ENCODE measurements at regions not wholly inside any gene's neighbourhood (a gene's known extent, or its start where the extent isn't known, plus 50 kb on each side); places are given as distances from the start of the nearest gene placed in this dataset.

DNA sequence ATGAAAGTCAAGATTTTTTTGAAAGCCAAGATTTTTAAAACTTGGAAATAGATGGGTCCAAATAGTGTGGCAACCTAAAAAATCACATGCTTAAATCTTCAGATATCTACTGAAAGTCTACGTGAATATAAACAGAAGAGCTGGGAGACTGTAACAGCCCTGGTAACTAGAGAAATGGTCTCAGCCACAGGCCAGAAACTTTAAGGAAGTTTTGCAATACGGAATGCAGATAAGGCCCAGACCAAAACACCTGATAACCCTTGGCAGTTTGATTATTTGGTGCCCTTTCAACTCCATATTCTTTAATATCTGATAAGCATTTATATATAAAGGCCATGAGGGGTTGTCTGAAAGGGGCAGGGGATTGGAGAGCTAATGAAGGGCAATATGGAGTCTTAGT, 537.3 kb upstream of the TGFBR2 start:
- H3K27ac Mint-ChIP-seq: no peak overlapping the region
- H3K4me3 Mint-ChIP-seq: no peak overlapping the region
- H3K27me3 Mint-ChIP-seq (ENCODE audit: insufficient read depth): peaks cover 5% of the 10 kb centered on the region
- intact Hi-C loops (cut with micrococcal nuclease): no loop called here
- no peaks in the 10 kb centered on the region for H3K4me1 Mint-ChIP-seq (ENCODE audit: low read depth)
- H3K9me3 Mint-ChIP-seq: no peaks in the 10 kb centered on the region
- no peak for DNase-seq (ENCODE audit: low spot score)
- H3K36me3 Mint-ChIP-seq (ENCODE audit: low read depth): no peaks in the 10 kb centered on the region

DNA sequence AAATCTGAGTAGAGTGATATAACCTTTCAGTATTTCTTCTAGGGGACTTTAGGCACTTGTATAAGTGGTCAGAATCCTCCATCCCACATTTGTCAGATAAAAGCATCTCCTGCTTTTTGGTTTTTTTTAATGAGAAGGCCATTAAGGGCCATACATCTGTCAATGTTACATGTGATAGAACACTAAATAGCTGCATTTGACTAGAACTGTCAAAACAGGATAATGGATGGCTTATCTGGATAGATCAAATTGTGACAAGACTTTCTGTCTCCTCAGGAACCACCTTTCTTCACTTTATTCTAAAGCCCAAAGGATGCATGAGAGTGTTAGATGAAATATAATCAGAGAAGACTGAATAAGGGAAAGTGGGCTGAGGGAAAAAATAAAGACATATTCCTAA, 533.4 kb upstream of the TGFBR2 start:
- Mint-ChIP-seq H3K27me3 (ENCODE audit: insufficient read depth) (peaks cover 3% of the 10 kb centered on the region), H3K9me3 (peaks cover 4% of the 10 kb centered on the region), H3K36me3 (ENCODE audit: low read depth) (no peaks in the 10 kb centered on the region), H3K4me1 (ENCODE audit: low read depth) (no peaks in the 10 kb centered on the region), H3K27ac (no peak overlapping the region), H3K4me3 (no peak overlapping the region)
- intact Hi-C loops (cut with micrococcal nuclease): no loop called here
- DNase-seq (ENCODE audit: low spot score): no peak

DNA sequence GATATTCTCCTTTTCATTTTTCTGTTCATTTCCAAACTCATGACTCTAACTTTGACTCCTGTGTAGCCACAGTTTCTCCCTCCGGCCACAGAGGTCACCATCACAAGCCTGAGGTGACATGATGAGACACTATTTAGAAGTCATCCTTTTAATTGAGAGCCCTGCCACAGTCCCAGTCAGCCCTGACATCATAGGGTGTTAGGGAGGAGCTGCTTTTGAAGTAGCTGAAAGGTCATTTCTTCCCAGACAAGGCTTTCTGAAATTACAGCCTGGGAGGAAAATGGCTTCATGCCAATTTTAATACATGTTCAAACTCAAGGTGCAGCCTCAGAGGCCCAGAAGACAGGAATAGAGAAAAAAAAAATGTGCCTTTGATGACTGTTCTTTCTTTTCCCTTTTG, 532.8 kb upstream of the TGFBR2 start:
- Mint-ChIP-seq H3K36me3 (ENCODE audit: low read depth) (no peaks in the 10 kb centered on the region), H3K27ac (no peak overlapping the region), H3K9me3 (peaks cover 4% of the 10 kb centered on the region), H3K27me3 (ENCODE audit: insufficient read depth) (peaks cover 3% of the 10 kb centered on the region), H3K4me1 (ENCODE audit: low read depth) (no peaks in the 10 kb centered on the region), H3K4me3 (no peak overlapping the region)
- intact Hi-C loops (cut with micrococcal nuclease): no loop called here
- no peak for DNase-seq (ENCODE audit: low spot score)

DNA sequence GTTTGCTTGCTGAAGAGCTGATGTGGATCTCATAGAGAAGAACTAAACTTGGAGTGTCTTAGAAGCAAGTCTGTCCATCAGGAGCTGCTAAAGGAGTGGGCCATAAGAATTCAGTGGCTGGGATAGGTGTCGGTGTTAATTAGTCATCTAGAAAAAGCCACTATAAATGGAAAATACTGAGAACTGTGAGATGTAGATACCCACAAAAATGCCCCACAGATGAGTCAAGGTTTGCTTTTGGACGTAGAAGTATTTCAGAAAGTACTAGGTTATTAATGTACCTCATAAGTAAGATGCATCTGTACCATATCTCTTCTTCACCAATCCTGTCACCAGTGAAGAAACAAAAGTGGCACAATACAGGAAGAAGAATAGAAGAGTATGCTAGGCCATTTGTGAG, 530.9 kb upstream of the TGFBR2 start:
- Mint-ChIP-seq H3K36me3 (ENCODE audit: low read depth) (no peaks in the 10 kb centered on the region), H3K4me3 (no peak overlapping the region), H3K9me3 (peaks cover 4% of the 10 kb centered on the region), H3K27ac (no peak overlapping the region), H3K4me1 (ENCODE audit: low read depth) (no peaks in the 10 kb centered on the region), H3K27me3 (ENCODE audit: insufficient read depth) (peaks cover 3% of the 10 kb centered on the region)
- no peak for DNase-seq (ENCODE audit: low spot score)
- intact Hi-C loops (cut with micrococcal nuclease): no loop called here

DNA sequence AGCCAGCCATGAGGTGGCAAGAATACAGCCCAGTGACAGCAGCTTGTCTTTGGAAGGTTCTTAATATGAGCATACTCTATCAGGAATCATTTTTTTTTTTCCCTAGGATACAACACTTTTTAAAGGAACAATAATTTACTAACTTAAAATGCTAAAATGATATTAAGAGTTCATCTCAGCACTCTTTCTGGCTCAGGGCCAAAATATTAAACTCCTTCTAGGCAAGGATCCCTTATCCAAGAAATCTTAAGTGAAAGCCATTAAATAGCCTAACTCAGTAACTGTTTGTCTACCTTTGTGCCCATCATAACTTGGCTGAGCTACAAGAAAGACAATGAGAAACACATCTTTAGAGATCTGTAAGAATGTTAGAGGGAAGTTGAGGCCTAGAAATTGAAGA, 529.5 kb upstream of the TGFBR2 start:
- H3K36me3 Mint-ChIP-seq (ENCODE audit: low read depth): no peaks in the 10 kb centered on the region
- no peak overlapping the region for H3K27ac Mint-ChIP-seq
- peaks cover 3% of the 10 kb centered on the region for H3K27me3 Mint-ChIP-seq (ENCODE audit: insufficient read depth)
- intact Hi-C loops (cut with micrococcal nuclease): no loop called here
- H3K9me3 Mint-ChIP-seq: peaks cover 4% of the 10 kb centered on the region
- H3K4me1 Mint-ChIP-seq (ENCODE audit: low read depth): no peaks in the 10 kb centered on the region
- DNase-seq (ENCODE audit: low spot score): no peak
- no peak overlapping the region for H3K4me3 Mint-ChIP-seq

DNA sequence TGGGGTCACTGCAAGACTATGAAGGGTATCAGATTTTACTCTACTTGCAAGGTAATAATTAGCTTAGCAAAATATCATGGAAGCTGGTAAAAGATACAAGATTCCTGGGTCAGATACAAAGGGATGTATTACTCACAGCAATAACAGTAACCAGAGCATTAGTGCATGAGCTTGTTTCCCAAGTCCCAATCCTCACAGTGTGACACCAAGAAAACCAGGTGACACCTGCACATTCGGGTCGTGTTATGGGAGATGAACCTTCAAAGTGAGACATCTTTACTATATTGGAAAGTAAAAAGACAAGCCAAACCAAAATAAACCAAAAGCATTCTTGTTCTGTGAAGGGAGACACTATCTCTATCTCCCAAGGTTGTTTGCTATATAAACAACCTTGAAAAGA, 528.7 kb upstream of the TGFBR2 start:
- H3K27ac Mint-ChIP-seq: no peak overlapping the region
- H3K36me3 Mint-ChIP-seq (ENCODE audit: low read depth): no peaks in the 10 kb centered on the region
- H3K27me3 Mint-ChIP-seq (ENCODE audit: insufficient read depth): peaks cover 4% of the 10 kb centered on the region
- H3K4me1 Mint-ChIP-seq (ENCODE audit: low read depth): no peaks in the 10 kb centered on the region
- H3K4me3 Mint-ChIP-seq: no peak overlapping the region
- intact Hi-C loops (cut with micrococcal nuclease): no loop called here
- peaks cover 4% of the 10 kb centered on the region for H3K9me3 Mint-ChIP-seq
- no peak for DNase-seq (ENCODE audit: low spot score)

DNA sequence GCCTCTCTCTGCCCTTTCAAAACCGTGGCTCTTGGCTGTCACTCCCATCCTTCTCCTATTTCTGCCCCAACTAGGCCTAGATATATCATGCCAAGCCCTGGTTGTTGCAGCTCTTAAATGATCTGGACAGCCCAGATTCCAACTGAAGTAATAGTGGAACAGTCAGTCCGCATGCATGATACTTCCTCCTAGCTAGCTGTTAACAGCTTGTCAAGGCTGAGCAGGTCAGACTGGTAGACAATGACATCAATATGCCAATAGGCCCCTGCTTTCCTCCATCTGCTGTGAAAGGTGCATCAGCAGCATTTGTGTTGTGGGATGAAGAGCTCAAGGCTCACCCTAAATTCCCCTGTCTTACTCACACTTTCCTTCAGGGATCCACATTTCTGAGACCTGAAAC, 527.7 kb upstream of the TGFBR2 start:
- Mint-ChIP-seq H3K4me3 (no peak overlapping the region), H3K27ac (no peak overlapping the region), H3K27me3 (ENCODE audit: insufficient read depth) (peaks cover 2% of the 10 kb centered on the region), H3K36me3 (ENCODE audit: low read depth) (no peaks in the 10 kb centered on the region), H3K4me1 (ENCODE audit: low read depth) (no peaks in the 10 kb centered on the region), H3K9me3 (peaks cover 4% of the 10 kb centered on the region)
- intact Hi-C loops (cut with micrococcal nuclease): no loop called here
- no peak for DNase-seq (ENCODE audit: low spot score)

DNA sequence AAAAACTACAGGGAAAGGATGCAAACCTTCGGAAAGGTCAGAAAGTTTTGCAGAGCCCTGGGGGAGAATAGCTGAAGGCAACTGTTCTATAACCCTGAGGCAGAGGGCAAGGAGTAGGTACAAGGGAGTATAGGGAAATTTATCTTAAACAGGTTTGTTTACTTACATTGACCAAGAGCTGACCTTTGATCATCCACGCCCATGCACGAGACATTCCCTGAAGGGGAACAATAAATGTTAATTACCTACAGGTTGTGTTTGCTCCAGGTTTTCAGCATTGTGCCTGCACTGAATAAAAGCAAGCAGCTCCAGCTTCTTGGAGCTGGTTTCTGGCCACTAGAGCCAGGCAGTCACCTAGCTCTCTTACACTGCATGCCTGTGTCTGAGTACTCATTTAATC, 524.5 kb upstream of the TGFBR2 start:
- H3K4me1 Mint-ChIP-seq (ENCODE audit: low read depth): no peaks in the 10 kb centered on the region
- H3K27me3 Mint-ChIP-seq (ENCODE audit: insufficient read depth): peaks cover 6% of the 10 kb centered on the region
- H3K36me3 Mint-ChIP-seq (ENCODE audit: low read depth): no peaks in the 10 kb centered on the region
- intact Hi-C loops (cut with micrococcal nuclease): no loop called here
- H3K4me3 Mint-ChIP-seq: no peak overlapping the region
- H3K27ac Mint-ChIP-seq: no peak overlapping the region
- no peak for DNase-seq (ENCODE audit: low spot score)
- H3K9me3 Mint-ChIP-seq: no peaks in the 10 kb centered on the region

DNA sequence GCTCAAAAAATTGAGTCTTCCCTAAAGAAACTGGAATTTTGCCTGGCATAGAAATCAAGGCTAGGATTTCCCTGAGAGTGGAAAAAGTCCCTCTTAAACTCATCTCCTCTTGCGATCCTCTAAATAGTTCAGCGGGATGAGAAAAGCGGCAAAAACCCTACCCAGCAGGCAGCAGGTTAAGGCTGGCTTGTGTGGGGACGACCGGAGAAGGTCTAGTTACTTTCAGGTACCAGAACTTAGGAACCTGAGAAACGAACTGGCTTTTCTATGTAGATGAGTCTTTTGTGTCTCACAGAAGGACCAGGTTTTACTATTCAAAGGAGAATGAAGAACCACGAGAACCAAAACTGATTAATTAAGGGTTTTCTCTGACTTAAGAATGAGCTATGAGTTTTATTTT, 523.7 kb upstream of the TGFBR2 start:
- Mint-ChIP-seq H3K4me1 (ENCODE audit: low read depth) (no peaks in the 10 kb centered on the region), H3K36me3 (ENCODE audit: low read depth) (no peaks in the 10 kb centered on the region), H3K27me3 (ENCODE audit: insufficient read depth) (peaks cover 6% of the 10 kb centered on the region), H3K4me3 (no peak overlapping the region), H3K27ac (no peak overlapping the region), H3K9me3 (no peaks in the 10 kb centered on the region)
- no peak for DNase-seq (ENCODE audit: low spot score)
- intact Hi-C loops (cut with micrococcal nuclease): no loop called here

DNA sequence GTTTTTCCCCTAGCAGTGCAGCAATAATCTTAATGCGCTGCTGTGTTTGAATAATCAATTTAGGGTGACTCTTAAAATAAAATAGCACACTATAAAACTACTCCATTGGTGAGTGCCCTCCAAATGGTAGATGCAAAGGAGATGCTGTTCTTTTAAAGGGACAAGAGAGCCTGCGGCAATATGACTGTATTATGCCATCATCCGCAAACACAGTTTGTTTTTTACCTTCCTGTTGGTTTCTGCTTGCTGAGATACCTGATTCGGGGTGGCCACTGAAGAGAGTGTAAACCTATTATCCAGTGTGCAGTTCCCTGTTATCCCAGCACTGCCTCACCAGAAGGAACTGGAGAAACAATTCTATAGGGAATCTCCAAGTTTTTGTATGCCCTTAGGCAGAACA, 523.1 kb upstream of the TGFBR2 start:
- no peaks in the 10 kb centered on the region for H3K9me3 Mint-ChIP-seq

DNA sequence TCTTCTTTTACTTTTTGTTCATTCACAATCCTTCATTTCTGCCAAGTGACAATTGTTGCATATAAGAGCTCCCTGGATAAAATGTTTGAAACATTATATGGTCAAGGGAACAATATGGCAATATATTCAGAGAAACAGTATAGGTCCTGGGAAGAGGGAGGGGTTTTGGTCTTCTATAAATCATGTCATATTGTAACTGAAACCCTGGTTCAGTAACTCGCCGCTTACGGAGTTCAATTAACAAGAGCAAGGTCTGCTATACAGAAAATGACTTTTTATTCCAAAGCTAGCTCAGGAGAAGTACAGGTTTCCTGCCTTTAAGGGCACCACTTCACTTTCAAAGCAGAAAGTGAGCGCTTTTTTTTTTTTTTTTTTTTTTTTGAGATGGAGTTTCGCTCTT, 522.1 kb upstream of the TGFBR2 start:
- H3K4me1 Mint-ChIP-seq (ENCODE audit: low read depth): no peaks in the 10 kb centered on the region
- no peak overlapping the region for H3K4me3 Mint-ChIP-seq
- no peaks in the 10 kb centered on the region for H3K36me3 Mint-ChIP-seq (ENCODE audit: low read depth)
- no peak overlapping the region for H3K27ac Mint-ChIP-seq
- H3K27me3 Mint-ChIP-seq (ENCODE audit: insufficient read depth): peaks cover 7% of the 10 kb centered on the region
- H3K9me3 Mint-ChIP-seq: no peaks in the 10 kb centered on the region
- intact Hi-C loops (cut with micrococcal nuclease): no loop called here
- DNase-seq (ENCODE audit: low spot score): no peak

More for the DNA sequence above, 523.1 kb upstream of the TGFBR2 start:
- Mint-ChIP-seq H3K27ac (no peak overlapping the region), H3K4me1 (ENCODE audit: low read depth) (no peaks in the 10 kb centered on the region), H3K36me3 (ENCODE audit: low read depth) (no peaks in the 10 kb centered on the region), H3K4me3 (no peak overlapping the region), H3K27me3 (ENCODE audit: insufficient read depth) (peaks cover 6% of the 10 kb centered on the region)
- intact Hi-C loops (cut with micrococcal nuclease): no loop called here
- DNase-seq (ENCODE audit: low spot score): no peak

DNA sequence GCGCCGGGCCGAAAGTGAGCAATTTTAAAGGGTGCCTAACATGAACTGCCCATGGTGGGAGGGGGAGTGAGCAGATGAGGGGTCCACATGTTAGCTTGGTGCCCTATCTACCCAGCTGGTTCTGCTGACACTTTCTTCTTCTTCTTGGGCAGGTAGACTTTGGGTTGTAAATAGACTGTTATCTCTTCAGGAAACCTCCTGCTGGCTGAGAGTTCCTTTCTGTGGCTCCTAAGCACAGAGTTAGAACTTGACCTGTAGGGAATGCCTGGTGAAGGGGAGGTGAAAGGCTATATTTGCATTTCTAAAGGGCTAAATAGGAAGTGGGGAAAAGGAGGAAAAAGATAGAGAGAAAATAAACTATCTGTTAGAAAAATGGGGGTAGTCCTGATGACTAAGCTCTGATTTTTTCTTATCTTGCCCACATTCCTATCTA, 521.4 kb upstream of the TGFBR2 start:
- Mint-ChIP-seq H3K27ac (no peak overlapping the region), H3K4me1 (ENCODE audit: low read depth) (no peaks in the 10 kb centered on the region), H3K27me3 (ENCODE audit: insufficient read depth) (peaks cover 7% of the 10 kb centered on the region), H3K4me3 (no peak overlapping the region), H3K9me3 (no peaks in the 10 kb centered on the region), H3K36me3 (ENCODE audit: low read depth) (no peaks in the 10 kb centered on the region)
- DNase-seq (ENCODE audit: low spot score): no peak
- intact Hi-C loops (cut with micrococcal nuclease): no loop called here

DNA sequence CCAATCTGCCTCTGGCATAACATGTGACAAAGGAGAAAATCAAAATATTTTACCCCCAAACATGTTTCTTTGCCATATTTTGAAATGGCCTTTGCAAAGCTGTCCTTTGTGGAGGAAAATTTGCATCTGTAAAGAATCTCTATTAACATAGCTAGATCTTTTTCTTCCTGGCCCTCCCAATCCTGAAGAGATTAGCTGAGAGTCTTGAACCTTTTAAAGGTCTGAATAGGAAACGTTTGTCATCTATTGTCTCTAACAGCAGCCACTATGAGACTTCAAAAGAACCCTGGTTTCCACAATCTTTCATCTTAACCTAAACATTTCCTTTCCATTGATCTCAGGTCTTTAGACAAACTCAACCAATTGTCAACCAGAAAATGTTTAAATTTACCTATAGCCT, 520.9 kb upstream of the TGFBR2 start:
- intact Hi-C loops (cut with micrococcal nuclease): no loop called here
- Mint-ChIP-seq H3K36me3 (ENCODE audit: low read depth) (no peaks in the 10 kb centered on the region), H3K27ac (no peak overlapping the region), H3K4me1 (ENCODE audit: low read depth) (no peaks in the 10 kb centered on the region), H3K27me3 (ENCODE audit: insufficient read depth) (peaks cover 7% of the 10 kb centered on the region), H3K9me3 (no peaks in the 10 kb centered on the region), H3K4me3 (no peak overlapping the region)
- DNase-seq (ENCODE audit: low spot score): no peak

DNA sequence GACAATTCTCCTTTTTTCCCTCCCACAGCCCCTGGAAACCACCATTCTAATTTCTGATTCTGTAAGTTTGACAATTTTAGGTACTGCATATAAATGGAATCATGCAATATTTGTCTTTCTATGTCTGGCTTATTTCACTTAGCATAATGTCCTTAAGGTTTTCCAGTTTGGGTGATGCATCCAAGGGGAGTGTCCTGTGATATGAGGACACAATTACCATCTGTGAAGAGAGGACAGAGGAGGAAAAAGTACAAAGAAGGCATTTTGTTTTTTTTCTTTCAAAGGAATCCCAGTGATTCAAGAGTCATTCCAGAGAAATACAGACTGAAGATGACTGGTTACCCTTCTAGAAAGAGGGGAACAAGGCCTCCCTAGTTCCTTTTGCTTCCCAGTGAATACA, 514.7 kb upstream of the TGFBR2 start:
- H3K4me3 Mint-ChIP-seq: no peak overlapping the region
- no peak for DNase-seq (ENCODE audit: low spot score)
- intact Hi-C loops (cut with micrococcal nuclease): no loop called here
- H3K27me3 Mint-ChIP-seq (ENCODE audit: insufficient read depth): peaks cover 4% of the 10 kb centered on the region
- H3K36me3 Mint-ChIP-seq (ENCODE audit: low read depth): no peaks in the 10 kb centered on the region
- H3K27ac Mint-ChIP-seq: no peak overlapping the region
- no peaks in the 10 kb centered on the region for H3K9me3 Mint-ChIP-seq
- H3K4me1 Mint-ChIP-seq (ENCODE audit: low read depth): no peaks in the 10 kb centered on the region

Measured in activated T-helper 1 cell treated with anti-CD3 and anti-CD28 coated beads, Interleukin-12 subunit alpha, Interleukin-12 subunit beta, Interleukin-2, Interleukin-4 antibody, amounts not matched to agents 30 ng/mL and 10 ng/mL and 1 ng/mL, durations not matched to agents 14 hours and 24 hours and 36 hours (primary cell).